Posterior vena cava (tissue), 2 donors: ENCODE measurements at regions not wholly inside any gene's neighbourhood (a gene's known extent, or its start where the extent isn't known, plus 50 kb on each side); places are given as distances from the start of the nearest gene placed in this dataset.
A peak's percentile ranks its signal among the peaks of the same experiment; 100 is the strongest.
"Not testable (repeated sequence)": the region's sequence is repeated elsewhere in the genome, so short reads cannot be mapped to it uniquely, and the experiment has no call there.

Source experiments
- DNase-seq: peaks from one replicate; pipeline ENCODE4 v3.0.0-alpha.2; 2020; ENCODE audit warnings: low spot score
- intact Hi-C, 2 donors: fragments of 100-400 bp; cut with DNase I; formaldehyde crosslinking; loops; one replicate each; pipeline versions ENCODE4 v1.14.1 to v1.14.2; 2022 to 2023
- donor health status: DM: yes; HTN: yes; CAD: no.
- donor health status: DM: yes; HTN: yes; CAD: no.

DNA sequence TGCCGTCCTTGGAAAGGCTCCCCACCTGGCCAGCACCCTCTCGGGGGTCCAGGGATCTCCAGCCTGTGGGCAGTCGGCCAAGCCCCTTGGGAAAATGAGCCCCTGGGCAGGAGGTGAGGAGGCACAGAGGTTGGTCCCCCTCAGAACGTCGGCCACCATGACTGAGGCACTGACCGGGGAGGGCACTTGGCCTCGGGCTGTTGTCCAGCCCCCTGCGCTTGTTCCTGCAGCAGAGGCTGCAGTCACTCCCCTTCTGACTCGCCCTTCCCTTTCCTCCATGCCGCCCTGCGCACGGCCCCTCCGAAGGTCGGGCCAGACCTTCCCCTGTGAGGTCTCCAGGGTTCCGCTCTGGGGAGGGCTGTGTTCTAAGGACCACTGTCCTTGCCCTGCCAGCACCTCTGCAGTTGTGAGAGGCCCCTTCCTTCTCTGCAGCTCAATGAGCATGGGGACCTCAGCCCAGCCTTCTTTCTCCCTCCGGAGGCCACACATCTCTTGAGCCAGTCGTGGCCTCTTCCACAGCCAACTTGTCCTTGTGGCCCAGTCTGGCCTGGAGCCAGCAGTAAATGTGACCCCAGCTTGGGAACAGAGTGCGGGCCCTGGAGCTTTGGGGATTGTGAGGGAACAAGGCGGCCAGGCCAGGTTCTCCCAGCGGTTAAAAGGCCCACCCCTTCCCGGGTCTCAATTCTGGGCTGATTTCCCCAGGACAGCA is 195.5 kb downstream of the DLL1 start:
- peak; percentile 79 for DNase-seq
- intact Hi-C loops: no loop called here

DNA sequence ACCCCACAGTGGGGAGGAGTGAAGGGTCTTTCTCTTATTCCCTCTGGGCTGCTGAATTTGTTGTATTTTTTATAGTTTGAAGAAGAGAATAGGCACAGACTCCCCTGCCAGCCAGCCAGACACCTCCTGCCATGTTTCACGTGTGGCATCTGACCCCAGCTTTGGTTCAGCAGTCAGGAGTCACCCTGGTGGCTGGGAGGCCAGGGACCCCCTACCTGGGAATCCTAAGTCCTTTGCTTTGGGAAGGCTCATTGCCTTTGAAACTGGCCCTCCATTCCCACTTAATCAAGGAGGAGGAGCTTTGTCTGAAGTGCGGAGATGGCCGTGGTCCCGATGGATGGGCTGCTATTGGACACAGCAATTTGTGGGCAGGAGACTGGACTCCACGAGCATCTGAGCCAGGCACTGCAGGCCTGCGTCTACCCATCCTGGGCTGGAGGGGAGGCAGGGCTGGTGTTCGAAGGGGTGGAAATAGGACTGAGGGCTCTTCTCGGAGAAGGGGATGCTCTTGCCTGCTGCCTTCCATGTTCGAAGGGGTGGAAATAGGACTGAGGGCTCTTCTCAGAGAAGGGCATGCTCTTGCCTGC is 196.1 kb downstream of the DLL1 start:
- intact Hi-C loops: no loop called here
- peak; percentile 30 for DNase-seq

DNA sequence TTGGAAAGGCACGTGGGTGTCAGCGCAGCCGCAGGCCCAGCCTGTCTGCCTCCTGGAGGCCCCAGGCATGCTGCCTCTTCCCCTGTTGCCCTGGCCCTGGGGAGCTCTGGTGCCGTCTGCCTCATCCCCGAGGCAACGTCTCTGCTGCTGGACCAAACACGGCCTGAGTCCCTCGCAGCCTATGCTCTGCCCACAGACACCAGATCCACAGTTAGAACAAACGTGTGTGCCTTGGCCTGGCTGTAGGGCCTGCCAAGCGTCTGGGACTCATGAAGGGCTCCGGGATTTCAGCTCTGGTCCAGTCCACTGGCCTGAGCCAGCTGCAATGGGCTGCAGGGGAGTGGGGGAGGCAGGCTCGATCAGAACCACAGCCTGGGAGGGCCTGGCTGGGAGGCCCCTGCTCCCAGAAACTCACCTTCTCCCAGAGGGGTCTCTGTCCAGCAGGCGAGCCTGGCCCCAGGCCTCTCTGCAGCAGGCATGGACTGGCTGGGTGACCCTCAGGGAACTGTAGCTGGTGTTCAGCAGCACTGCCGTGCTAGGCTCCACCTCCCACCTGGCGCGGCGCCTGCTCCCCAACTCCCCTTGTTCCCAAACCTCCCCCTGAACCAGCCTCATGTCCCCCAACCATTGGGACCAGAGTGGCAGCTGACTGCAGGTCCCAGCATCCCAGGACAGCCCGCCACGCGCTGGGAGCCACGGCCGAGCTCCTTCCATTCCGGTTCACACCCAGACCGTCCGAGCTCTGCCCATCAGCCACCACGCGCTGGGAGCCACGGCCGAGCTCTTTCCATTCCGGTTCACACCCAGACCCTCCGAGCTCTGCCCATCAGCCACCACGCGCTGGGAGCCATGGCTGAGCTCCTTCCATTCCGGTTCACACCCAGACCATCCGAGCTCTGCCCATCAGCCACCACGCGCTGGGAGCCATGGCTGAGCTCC is 197.0 kb downstream of the DLL1 start:
- peak; percentile 81 for DNase-seq
- intact Hi-C loops: no loop called here

DNA sequence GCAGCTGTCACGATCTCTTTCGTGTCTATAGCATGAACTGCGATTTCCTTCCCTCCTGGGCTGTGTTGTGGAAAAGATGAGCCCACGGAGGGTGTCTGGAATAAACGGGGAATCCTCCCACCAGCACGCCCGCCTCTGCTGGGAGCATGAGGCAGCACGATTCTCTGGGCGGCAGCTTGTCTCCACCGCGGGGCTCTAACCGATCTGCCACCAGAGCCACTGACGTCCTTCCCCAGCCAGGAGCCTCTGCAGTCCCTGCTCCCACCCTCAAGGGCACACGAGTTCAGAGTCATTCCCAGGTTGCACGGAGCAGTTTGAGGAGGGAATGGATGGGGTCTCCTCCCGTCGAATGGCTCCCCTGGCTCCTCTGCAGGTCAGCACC is 197.6 kb downstream of the DLL1 start:
- intact Hi-C loops: no loop called here
- peak; percentile 56 for DNase-seq

DNA sequence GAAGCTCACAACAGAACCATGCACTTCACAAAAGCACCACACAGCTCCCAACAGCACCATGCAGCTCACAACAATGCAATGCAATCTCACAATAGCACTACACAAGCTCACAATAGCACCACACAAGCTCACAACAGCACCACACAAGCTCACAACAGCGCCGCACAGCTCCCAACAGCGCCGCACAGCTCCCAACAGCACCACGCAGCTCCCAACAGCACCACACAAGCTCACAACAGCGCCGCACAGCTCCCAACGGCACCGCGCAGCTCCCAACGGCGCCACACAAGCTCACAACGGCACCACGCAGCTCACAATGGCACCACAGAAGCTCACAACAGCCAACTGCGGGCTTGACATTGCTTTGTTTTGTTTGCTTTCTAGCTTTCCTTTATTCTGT is 198.1 kb downstream of the DLL1 start:
- DNase-seq: no peak
- intact Hi-C loops: no loop called here

DNA sequence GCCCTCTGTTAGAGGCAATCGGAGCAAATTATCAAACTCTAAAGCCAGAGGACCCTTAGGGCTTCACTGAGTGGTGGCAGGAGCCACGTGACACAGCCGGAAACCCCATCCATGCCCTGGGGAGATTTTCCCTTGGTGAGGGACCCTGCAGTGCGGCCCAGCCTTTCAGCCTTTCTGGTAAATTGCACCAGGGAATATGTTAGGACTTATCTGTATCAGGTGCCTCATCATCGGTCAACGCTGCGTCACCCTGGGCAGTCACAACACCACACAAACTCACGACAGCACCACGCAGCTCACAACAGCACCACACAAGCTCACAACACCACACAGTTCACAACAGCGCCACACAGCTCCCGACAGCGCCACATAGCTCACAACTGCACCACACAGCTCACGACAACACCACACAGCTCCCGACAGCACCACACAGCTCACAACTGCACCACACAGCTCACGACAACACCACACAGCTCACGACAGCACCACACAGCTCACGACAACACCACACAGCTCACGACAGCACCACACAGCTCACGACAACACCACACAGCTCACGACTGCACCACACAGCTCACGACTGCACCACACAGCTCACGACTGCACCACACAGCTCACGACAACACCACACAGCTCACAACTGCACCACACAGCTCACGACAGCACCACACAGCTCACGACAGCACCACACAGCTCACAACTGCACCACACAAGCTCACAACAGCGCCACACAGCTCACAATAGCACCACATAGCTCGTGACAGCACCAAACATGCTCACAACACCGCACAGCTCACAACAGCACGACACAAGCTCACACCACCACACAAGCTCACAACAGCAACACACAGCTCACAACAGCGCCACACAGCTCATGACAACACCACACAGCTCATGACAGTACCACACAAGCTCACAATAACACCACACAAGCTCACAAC is 199.0 kb downstream of the DLL1 start:
- peak; percentile 26 for DNase-seq
- intact Hi-C loops: no loop called here

DNA sequence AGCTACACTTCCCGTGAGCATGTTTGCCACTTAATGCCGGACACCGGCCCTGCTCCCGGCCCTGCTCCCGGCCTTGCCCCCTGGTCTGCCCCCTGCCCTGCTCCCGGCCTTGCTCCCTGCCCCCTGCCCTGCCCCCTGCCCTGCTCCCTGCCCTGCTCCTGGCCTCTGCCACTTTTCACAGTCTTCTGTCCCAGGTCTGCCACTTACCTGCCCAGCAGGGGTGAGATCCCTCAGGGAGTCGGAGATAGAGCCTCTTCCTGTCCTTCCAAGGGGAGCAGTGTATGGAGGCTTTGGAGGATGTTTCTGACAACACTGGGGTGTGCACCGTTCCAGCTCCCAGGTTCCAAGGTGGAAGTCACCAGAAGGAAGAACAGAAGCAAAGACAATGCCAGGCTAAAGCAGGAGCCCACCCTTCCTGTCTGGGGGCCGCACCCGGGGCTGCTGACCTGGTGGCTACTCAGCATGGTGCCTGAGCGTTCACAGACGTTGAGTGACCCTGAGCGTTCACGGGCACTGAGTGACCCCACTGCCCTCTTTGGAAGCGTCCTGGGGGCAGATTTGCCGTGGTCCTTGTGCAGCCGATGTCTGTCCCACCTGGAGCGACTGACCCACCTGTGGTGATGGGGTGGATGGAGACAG is 199.8 kb downstream of the DLL1 start:
- DNase-seq: peak; percentile 66
- intact Hi-C loops: no loop called here

DNA sequence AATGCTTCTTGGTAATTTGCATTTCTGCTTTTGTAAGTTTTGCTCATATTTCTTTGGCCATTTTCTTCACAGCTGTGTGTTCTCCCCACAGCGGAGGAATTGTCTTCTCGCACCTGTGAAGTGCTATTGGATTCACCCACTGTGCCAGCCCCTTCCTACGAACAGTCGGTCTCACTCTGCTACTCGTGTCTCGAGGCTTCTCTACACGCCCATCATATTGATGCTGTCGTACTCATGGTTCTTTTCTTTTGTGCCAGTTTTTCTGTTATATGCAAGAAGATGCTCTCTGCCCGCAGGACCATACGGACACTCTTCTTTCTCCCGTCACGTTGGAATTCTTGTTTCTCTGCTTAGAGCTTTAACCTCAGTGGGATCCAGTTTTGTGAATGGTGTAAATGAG is 200.3 kb downstream of the DLL1 start:
- DNase-seq: peak; percentile 28
- intact Hi-C loops: no loop called here

DNA sequence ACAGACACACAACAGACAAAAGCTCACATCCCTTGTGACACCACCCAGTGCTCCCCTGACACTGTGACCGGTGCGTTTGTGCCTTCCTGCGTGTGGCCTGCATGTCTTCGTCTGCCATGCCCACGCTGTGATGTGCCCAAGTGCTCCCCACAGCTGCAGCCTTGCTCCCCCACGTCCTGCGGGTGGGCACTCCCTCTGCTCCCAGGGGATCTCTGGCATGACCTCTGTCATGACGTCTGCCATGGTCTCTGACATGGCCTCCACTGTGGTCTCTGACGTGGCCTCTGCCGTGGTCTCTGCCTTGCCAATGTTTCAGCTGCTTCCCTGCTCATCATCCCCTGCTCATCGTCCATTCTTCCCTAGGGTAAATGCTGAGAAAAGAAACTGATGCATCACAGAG is 200.9 kb downstream of the DLL1 start:
- DNase-seq: peak; percentile 61
- intact Hi-C loops: no loop called here

DNA sequence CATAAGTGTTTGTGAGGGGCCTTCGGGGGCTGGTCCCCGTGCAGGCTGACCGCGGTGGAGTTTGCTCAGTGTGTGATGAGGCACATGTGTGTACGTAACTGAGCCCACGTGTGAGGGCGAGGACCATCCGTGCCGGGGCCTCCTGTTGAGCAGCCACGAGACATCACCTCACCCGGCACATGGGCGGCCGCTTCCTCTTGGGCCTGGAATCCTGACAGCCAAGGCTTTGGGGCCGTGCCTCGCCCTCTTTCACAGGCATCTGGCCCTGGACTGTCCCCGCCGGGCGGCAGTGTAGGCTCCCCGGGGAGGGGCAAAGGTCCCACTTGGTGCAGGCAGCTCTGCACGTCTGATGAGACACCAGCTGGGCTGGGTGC is 202.3 kb downstream of the DLL1 start:
- intact Hi-C loops: no loop called here
- DNase-seq: peak; percentile 76

DNA sequence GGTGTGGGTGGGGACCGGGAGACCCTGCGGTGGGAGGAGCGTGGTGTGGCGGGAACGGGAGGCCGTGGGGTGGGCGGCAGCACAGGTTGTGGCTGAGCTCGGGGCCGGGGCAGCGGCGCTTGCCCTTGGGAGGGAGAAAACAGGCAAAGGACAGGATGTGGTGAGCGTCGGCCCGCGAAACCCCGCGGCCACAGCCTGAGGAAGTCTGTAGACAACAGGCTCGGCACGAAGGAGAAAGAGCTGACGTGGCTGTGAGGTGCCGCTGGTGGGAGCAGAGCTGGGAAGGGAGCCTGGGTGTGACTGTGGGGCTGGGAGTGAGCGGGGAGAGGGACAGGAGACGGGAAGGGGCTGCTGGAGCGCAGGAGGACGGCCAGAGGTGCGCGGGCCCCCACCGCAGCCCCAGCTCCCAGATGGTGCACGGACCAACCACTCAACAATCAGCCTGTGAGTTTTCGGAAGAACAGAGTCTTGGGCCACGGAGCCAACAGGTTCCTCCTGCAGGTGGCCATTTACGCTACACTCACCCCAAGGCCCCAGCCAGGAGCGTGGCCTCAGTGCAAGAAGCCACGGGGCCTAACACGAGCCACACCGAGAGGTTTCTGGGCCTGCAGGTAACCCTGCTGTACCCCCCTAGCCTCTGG is 202.8 kb downstream of the DLL1 start:
- DNase-seq: peak; percentile 81
- intact Hi-C loops: no loop called here

DNA sequence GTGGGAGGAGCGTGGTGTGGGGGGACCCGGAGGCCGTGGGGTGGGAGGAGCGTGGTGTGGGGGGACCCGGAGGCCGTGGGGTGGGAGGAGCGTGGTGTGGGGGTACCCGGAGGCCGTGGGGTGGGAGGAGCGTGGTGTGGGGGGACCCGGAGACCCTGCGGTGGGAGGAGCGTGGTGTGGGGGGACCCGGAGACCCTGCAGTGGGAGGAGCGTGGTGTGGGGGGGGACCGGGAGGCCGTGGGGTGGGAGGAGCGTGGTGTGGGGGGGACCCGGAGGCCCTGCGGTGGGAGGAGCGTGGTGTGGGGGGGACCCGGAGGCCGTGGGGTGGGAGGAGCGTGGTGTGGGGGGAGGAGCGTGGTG is 203.5 kb downstream of the DLL1 start:
- DNase-seq, intact Hi-C loops: not testable (repeated sequence)

DNA sequence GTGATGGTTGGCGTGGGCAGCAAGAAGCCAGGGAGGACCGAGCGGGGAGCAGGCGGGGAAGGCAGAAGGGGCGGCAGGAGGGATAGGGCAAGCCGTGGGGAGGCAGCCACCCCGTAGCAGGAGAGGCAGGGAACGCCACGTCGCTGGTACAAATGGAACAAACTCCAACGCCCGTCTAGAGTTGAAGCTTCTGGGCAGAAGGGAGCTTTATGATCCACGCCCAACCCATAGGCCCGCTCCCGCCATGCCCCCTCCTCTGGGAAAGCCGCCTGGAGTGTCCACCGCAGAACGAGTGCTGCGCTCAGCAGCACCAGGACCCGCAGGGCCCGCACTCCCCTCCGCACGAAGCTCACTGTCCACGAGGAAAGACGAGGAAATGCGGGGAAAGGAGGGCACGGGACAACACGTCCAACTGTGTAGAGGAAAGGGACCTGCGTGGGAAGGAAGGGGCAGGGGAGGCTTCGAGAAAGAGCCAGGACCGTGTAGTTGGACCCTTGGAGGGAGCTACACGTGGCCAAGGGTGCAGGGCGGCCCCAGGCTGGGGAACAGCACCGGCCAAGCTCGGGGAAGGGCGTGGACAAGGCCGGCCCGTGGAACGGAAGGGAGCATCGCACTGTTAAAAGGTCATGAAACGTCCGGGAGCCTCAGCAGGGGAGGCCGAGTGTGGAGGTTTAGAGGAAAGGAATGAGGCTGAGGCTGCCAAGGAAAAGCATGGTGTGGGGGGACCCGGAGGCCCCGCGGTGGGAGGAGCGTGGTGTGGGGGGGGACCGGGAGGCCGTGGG is 204.0 kb downstream of the DLL1 start:
- intact Hi-C loops: no loop called here
- peak; percentile 81 for DNase-seq

DNA sequence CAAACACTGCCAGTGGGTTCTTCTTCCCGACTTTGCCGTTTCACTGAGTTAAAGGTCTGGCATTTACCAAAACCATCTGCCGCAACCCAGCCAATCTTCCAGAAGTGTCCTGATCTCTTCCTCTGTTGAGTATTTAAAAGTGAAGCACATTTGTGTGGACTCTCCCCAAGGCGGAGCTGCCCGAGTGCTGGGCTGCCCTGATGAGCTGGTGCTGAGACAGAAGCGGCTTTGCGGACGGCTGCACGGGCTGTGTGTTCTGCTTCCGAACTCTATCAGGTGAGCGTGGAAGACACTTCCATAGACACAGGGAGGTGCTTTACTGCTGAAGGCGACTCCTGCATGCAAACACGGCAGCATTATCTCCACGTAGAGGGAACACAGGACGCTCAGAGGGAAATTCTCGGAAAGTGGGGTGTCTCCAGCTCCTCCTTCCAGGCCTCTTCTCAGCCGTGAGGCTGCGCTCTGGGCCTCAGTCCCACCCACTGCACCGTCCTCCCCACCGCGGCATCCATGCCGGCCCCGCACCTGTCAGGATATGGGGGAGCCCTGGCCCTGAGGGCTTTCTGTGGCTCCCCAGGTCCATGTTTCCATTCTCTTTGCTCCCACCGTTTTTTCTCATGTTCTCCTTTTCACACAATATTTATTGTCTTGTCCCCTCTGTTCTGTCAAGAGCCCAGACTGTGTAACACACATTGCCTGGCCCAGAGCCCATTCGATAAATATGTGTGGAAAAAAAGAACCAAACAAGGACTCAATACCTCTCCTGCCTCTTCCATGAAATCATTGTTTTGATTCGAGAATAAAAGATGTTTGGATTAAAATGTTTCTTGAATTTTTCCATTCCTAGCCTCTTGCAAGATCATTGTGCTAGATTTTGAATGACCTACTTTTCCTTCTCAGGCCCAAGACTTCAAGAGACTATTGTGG is 205.1 kb downstream of the DLL1 start:
- intact Hi-C loops: no loop called here
- peak; percentile 51 for DNase-seq

DNA sequence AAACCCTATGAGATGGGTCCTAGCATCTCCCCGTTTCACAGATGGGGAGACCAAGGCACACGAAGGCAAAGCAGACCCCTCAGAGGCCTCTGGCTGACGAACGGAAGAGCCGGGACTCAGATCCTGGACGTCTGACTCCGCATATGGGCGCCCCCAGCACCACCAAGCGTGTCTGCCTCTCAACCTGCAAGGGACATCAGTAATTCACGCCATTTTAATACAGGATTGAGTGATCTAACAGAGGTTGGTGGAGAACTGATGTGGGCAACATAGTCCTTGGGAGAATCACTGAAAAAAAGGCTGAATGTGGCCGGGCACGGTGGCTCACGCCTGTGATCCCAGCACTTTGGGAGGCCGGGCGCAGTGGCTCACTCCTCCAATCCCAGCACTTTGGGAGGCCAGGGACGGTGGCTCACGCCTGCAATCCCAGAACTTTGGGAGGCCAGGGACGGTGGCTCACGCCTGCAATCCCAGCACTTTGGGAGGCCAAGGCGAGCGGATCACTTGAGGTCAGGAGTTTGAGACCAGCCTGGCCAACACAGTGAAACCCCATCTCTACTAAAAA is 206.6 kb downstream of the DLL1 start:
- DNase-seq: peak; percentile 71

More for the DNA sequence above, 206.6 kb downstream of the DLL1 start:
- intact Hi-C loops: no loop called here
